Mucosa of rectum (tissue), 2 donors: ENCODE measurements at regions not wholly inside any gene's neighbourhood (a gene's known extent, or its start where the extent isn't known, plus 50 kb on each side); places are given as distances from the start of the nearest gene placed in this dataset.

Experiments
- H3K27ac ChIP-seq, 2 donors: one replicate each; pipeline ENCODE4 v1.7.0; 2013; ENCODE audit warnings: inconsistent platforms in 2 of 2, low read depth in 2 of 2, low read length in 2 of 2
- H3K27me3 ChIP-seq, 2 donors: one replicate each; pipeline ENCODE4 v1.7.0; 2013; ENCODE audit warnings: low read length in 2 of 2; ENCODE audit not compliant: control insufficient read depth in 2 of 2, insufficient read depth in 2 of 2
- H3K36me3 ChIP-seq, 2 donors: one replicate each; pipeline ENCODE4 v1.7.0; 2013; ENCODE audit warnings: low read length in 2 of 2; ENCODE audit not compliant: control insufficient read depth in 2 of 2, insufficient read depth in 2 of 2
- H3K4me1 ChIP-seq, 2 donors: one replicate each; pipeline ENCODE4 v1.7.0; 2013; ENCODE audit warnings: low read length in 2 of 2, mild to moderate bottlenecking in 1 of 2; ENCODE audit not compliant: control insufficient read depth in 2 of 2, insufficient read depth in 2 of 2
- H3K4me3 ChIP-seq, 2 donors: one replicate each; pipeline ENCODE4 v1.7.0; 2013; ENCODE audit warnings: low read length in 2 of 2
- H3K9ac ChIP-seq, 2 donors: one replicate each; pipeline ENCODE4 v1.7.0; 2013; ENCODE audit warnings: low read length in 2 of 2, low read depth in 1 of 2, mild to moderate bottlenecking in 1 of 2
- H3K9me3 ChIP-seq, 2 donors: one replicate each; pipeline ENCODE4 v1.7.0; 2013; ENCODE audit warnings: low read length in 2 of 2; ENCODE audit not compliant: control insufficient read depth in 2 of 2
- donor health status: healthy.
- donor health status: Normal muscosa, but diverticular disease.

GRCh38 chr12:25058012-25058411 lies 109.1 kb upstream of the BCAT1 start:
- H3K27ac ChIP-seq = no peak overlapping the region
- no peaks in the 10 kb centered on the region for H3K9me3 ChIP-seq
- H3K9ac ChIP-seq = no peak overlapping the region
- no peaks in the 10 kb centered on the region for H3K27me3 ChIP-seq
- no peak overlapping the region for H3K4me3 ChIP-seq
- no peaks in the 10 kb centered on the region for H3K36me3 ChIP-seq
- H3K4me1 ChIP-seq = no peaks in the 10 kb centered on the region

- Histone ChIP-seq H3K27me3 (no peaks in the 10 kb centered on the region), H3K36me3 (no peaks in the 10 kb centered on the region), H3K4me1 (no peaks in the 10 kb centered on the region), H3K9ac (no peak overlapping the region), H3K9me3 (no peaks in the 10 kb centered on the region), H3K27ac (no peak overlapping the region), H3K4me3 (peak overlapping the region in 1 of 2 donors; percentile 45)
These were observed 107.7 kb upstream of the BCAT1 start for GRCh38 chr12:25056486-25057130.

- H3K36me3 ChIP-seq = no peaks in the 10 kb centered on the region
- no peak overlapping the region for H3K9ac ChIP-seq
- H3K4me1 ChIP-seq = no peaks in the 10 kb centered on the region
- no peaks in the 10 kb centered on the region for H3K27me3 ChIP-seq
- no peaks in the 10 kb centered on the region for H3K9me3 ChIP-seq
- H3K4me3 ChIP-seq = peak overlapping the region in 1 of 2 donors; percentile 58
- no peak overlapping the region for H3K27ac ChIP-seq
These were observed 107.1 kb upstream of the BCAT1 start for GRCh38 chr12:25056011-25056410.

- no peaks in the 10 kb centered on the region for H3K4me1 ChIP-seq
- no peaks in the 10 kb centered on the region for H3K36me3 ChIP-seq
- H3K9ac ChIP-seq = no peak overlapping the region
- H3K4me3 ChIP-seq = peak overlapping the region; percentile 37 to 74
- H3K9me3 ChIP-seq = no peaks in the 10 kb centered on the region
- H3K27ac ChIP-seq = peak overlapping the region; percentile 24 to 27
- H3K27me3 ChIP-seq = no peaks in the 10 kb centered on the region
These were observed 105.9 kb upstream of the BCAT1 start for GRCh38 chr12:25054783-25055144.

GRCh38 chr12:25054076-25054782 lies 105.3 kb upstream of the BCAT1 start:
- peak overlapping the region; percentile 24 to 27 for H3K27ac ChIP-seq
- peak overlapping the region; percentile 37 to 74 for H3K4me3 ChIP-seq
- H3K36me3 ChIP-seq = no peaks in the 10 kb centered on the region
- peak overlapping the region; percentile 26 to 36 for H3K9ac ChIP-seq
- H3K9me3 ChIP-seq = no peaks in the 10 kb centered on the region
- no peaks in the 10 kb centered on the region for H3K4me1 ChIP-seq
- no peaks in the 10 kb centered on the region for H3K27me3 ChIP-seq

GRCh38 chr12:25052914-25053211 lies 104.0 kb upstream of the BCAT1 start:
- no peaks in the 10 kb centered on the region for H3K27me3 ChIP-seq
- H3K36me3 ChIP-seq = no peaks in the 10 kb centered on the region
- no peaks in the 10 kb centered on the region for H3K4me1 ChIP-seq
- peak overlapping the region; percentile 50 to 82 for H3K27ac ChIP-seq
- H3K9me3 ChIP-seq = no peaks in the 10 kb centered on the region
- peak overlapping the region; percentile 17 to 74 for H3K4me3 ChIP-seq
- H3K9ac ChIP-seq = peak overlapping the region in 1 of 2 donors; percentile 78

- Histone ChIP-seq H3K4me3 (peak overlapping the region; percentile 17 to 74), H3K9ac (peak overlapping the region in 1 of 2 donors; percentile 78), H3K27ac (peak overlapping the region; percentile 50 to 82), H3K9me3 (no peaks in the 10 kb centered on the region), H3K27me3 (no peaks in the 10 kb centered on the region), H3K4me1 (no peaks in the 10 kb centered on the region), H3K36me3 (no peaks in the 10 kb centered on the region)
These were observed 103.5 kb upstream of the BCAT1 start for GRCh38 chr12:25052196-25052913.

- H3K4me3 ChIP-seq = peak overlapping the region in 1 of 2 donors; percentile 74
- H3K27ac ChIP-seq = peak overlapping the region; percentile 50 to 82
- no peaks in the 10 kb centered on the region for H3K27me3 ChIP-seq
- peak overlapping the region in 1 of 2 donors; percentile 78 for H3K9ac ChIP-seq
- no peaks in the 10 kb centered on the region for H3K36me3 ChIP-seq
- peaks cover 2 to 3% of the 10 kb centered on the region in 2 donors for H3K9me3 ChIP-seq
- no peaks in the 10 kb centered on the region for H3K4me1 ChIP-seq
These were observed 102.8 kb upstream of the BCAT1 start for GRCh38 chr12:25051656-25052195.

- Histone ChIP-seq H3K4me3 (peak overlapping the region in 1 of 2 donors; percentile 74), H3K27me3 (no peaks in the 10 kb centered on the region), H3K36me3 (no peaks in the 10 kb centered on the region), H3K27ac (peak overlapping the region; percentile 50 to 82), H3K4me1 (no peaks in the 10 kb centered on the region), H3K9ac (no peak overlapping the region), H3K9me3 (peaks cover 3% of the 10 kb centered on the region in 2 donors)
These were observed 102.3 kb upstream of the BCAT1 start for GRCh38 chr12:25051171-25051570.

- H3K36me3 ChIP-seq = no peaks in the 10 kb centered on the region
- no peaks in the 10 kb centered on the region for H3K4me1 ChIP-seq
- no peak overlapping the region for H3K9ac ChIP-seq
- H3K27me3 ChIP-seq = no peaks in the 10 kb centered on the region
- H3K27ac ChIP-seq = no peak overlapping the region
- H3K9me3 ChIP-seq = peaks cover 3% of the 10 kb centered on the region in 2 donors
- no peak overlapping the region for H3K4me3 ChIP-seq
These were observed 97.0 kb upstream of the BCAT1 start for GRCh38 chr12:25045869-25046268.
